Natural killer cell (primary cell): ENCODE measurements at regions not wholly inside any gene's neighbourhood (a gene's known extent, or its start where the extent isn't known, plus 50 kb on each side); places are given as distances from the start of the nearest gene placed in this dataset.

Experiments
- ATAC-seq, 3 donors: fragments of 150-1000 bp in 2 of 3; fragments of 200-7000 bp in 1 of 3; cut with Tn5 transposase; 1 replicate in 1 of 3; 2 replicates in 2 of 3; pipeline ENCODE4 v1.10.0; 2021; ENCODE audit warnings: mild to moderate bottlenecking in 2 of 3, moderate library complexity in 2 of 3
- DNase-seq, 2 donors: peaks; one replicate each; pipeline versions ENCODE4 v3.0.0 to v3.0.0-alpha.2; 2013 to 2021; ENCODE audit warnings: mixed read lengths in 1 of 2
- H3K27ac ChIP-seq: one replicate; pipeline ENCODE4 v1.5.1; 2013; ENCODE audit warnings: mild to moderate bottlenecking, low read length
- H3K27me3 ChIP-seq: one replicate; pipeline ENCODE4 v1.6.1; 2013; ENCODE audit warnings: low read length; ENCODE audit not compliant: control insufficient read depth, insufficient read depth
- H3K36me3 ChIP-seq: one replicate; pipeline ENCODE4 v1.6.1; 2013; ENCODE audit warnings: low read length; ENCODE audit not compliant: control insufficient read depth, insufficient read depth
- H3K4me1 ChIP-seq: one replicate; pipeline ENCODE4 v1.6.1; 2013; ENCODE audit warnings: low read length; ENCODE audit not compliant: control insufficient read depth, insufficient read depth
- H3K4me3 ChIP-seq: one replicate; pipeline ENCODE4 v1.5.1; 2013; ENCODE audit warnings: low read length
- H3K9me3 ChIP-seq: one replicate; pipeline ENCODE4 v1.6.1; 2013; ENCODE audit warnings: low read length; ENCODE audit not compliant: control insufficient read depth, insufficient read depth
- H3K27ac Mint-ChIP-seq, 2 donors: one replicate each; pipeline ENCODE4 v1.8.0; 2022; ENCODE audit warnings: mild to moderate bottlenecking in 2 of 2, mixed read lengths in 2 of 2, moderate library complexity in 1 of 2
- H3K27me3 Mint-ChIP-seq, 2 donors: one replicate each; pipeline ENCODE4 v1.8.0; 2022; ENCODE audit warnings: low read depth in 2 of 2, mixed read lengths in 2 of 2
- H3K36me3 Mint-ChIP-seq: one replicate; pipeline ENCODE4 v1.8.0; 2022; ENCODE audit warnings: mixed read lengths
- H3K4me1 Mint-ChIP-seq, 2 donors: one replicate each; pipeline ENCODE4 v1.8.0; 2022; ENCODE audit warnings: mixed read lengths in 2 of 2
- H3K4me3 Mint-ChIP-seq: one replicate; pipeline ENCODE4 v1.8.0; 2022; ENCODE audit warnings: mild to moderate bottlenecking, moderate library complexity, mixed read lengths
- H3K9me3 Mint-ChIP-seq, 2 donors: one replicate each; pipeline ENCODE4 v1.8.0; 2022; ENCODE audit warnings: mixed read lengths in 2 of 2
- WGBS: methylation state at CpG from one replicate; pipeline ENCODE4 v1.1.7; 2013; ENCODE audit warnings: missing lambda C conversion rate; ENCODE audit not compliant: insufficient coverage; 5-methylcytosine and 5-hydroxymethylcytosine counted together
- intact Hi-C: fragments of 100-400 bp; cut with micrococcal nuclease; formaldehyde crosslinking; loops from one replicate; pipeline ENCODE4 v1.14.2; 2022
- TF ChIP-seq, protein P1 (sequence below): fragments of 200-600 bp; IDR thresholded peaks from one replicate; pipeline ENCODE4 v1.8.0; 2022; ENCODE audit warnings: antibody characterized with exemption

DNA sequence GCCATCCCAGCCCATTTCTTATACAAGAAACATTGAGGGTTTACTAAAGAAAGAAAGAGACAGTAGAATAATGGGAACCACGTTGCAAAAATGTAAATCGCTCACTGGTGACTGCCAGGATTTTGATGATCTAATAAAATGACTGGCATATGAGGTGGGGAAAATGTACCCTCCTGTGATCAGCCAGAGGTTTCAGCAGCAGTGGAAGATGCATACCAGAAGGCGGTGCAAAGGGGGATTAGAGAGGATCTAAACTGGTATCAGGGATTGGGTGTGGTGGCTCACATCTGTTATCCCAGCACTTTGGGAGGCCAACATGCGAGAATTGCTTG, 60.8 kb upstream of the DDR1 start:
- ATAC-seq = no peak
- Mint-ChIP-seq H3K9me3 (no peaks in the 10 kb centered on the region), H3K27me3 (peaks cover 0 to 11% of the 10 kb centered on the region in 2 donors), H3K36me3 (no peaks in the 10 kb centered on the region), H3K4me3 (no peak overlapping the region), H3K4me1 (peaks cover 0 to 36% of the 10 kb centered on the region in 2 donors), H3K27ac (peak overlapping the region in 1 of 2 donors; percentile 32)
- H3K4me3 ChIP-seq = no peak overlapping the region
- H3K4me1 ChIP-seq = peaks cover 12% of the 10 kb centered on the region
- TF ChIP-seq, protein P1, sequence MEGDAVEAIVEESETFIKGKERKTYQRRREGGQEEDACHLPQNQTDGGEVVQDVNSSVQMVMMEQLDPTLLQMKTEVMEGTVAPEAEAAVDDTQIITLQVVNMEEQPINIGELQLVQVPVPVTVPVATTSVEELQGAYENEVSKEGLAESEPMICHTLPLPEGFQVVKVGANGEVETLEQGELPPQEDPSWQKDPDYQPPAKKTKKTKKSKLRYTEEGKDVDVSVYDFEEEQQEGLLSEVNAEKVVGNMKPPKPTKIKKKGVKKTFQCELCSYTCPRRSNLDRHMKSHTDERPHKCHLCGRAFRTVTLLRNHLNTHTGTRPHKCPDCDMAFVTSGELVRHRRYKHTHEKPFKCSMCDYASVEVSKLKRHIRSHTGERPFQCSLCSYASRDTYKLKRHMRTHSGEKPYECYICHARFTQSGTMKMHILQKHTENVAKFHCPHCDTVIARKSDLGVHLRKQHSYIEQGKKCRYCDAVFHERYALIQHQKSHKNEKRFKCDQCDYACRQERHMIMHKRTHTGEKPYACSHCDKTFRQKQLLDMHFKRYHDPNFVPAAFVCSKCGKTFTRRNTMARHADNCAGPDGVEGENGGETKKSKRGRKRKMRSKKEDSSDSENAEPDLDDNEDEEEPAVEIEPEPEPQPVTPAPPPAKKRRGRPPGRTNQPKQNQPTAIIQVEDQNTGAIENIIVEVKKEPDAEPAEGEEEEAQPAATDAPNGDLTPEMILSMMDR = no peak
- 95% methylated on average over 4 of the region's 4 CpGs for WGBS
- no peak for DNase-seq
- no peak overlapping the region for H3K27ac ChIP-seq
- intact Hi-C loops = no loop called here
- H3K36me3 ChIP-seq = no peaks in the 10 kb centered on the region
- H3K9me3 ChIP-seq = no peaks in the 10 kb centered on the region
- no peaks in the 10 kb centered on the region for H3K27me3 ChIP-seq

DNA sequence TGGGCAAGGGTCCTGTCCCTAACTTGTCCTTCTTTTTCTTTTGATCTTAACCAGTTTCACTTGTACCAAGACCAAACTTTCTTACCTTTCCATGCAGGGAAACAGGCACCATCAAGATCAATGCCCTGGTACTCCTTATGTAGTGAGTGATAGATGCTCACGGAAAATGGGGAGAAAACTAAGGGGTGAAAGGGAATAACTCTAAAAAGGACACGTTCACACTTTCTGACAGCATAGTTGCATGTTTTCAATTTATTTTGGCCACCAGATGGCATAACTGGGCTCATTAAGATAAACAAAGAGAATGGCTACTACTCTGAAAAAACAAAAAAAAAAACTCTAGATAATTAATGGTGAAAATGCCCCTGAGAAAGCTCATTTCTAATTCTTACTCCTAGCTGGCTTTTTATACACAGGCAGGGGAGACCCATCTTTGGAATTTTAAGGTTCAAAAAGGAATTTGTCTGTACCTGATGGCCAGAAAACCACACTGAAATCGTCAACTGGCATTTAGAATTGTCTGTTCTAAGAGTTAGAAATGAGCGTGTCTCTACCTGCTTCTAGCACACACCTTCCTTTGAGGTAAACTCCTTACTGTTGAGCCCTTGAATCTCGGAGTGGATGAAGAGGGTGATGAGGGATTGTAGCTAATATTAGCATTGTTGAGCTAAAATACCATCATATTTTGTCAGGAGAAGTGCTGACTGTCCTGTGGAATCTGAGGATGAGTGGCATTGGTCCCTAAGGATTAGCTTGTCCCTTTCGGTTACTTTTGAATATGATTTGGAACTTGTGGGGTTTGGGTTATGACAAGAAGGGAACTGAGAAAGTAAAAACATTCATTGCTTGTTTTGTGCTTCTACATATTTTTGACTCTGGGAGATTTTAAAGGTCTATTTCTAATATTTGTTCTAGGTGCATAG, 62.2 kb upstream of the DDR1 start:
- no peak for ATAC-seq
- WGBS = 71% methylated on average over 4 of the region's 6 CpGs
- peaks cover 2 to 23% of the 10 kb centered on the region in 2 donors for H3K4me1 Mint-ChIP-seq

DNA sequence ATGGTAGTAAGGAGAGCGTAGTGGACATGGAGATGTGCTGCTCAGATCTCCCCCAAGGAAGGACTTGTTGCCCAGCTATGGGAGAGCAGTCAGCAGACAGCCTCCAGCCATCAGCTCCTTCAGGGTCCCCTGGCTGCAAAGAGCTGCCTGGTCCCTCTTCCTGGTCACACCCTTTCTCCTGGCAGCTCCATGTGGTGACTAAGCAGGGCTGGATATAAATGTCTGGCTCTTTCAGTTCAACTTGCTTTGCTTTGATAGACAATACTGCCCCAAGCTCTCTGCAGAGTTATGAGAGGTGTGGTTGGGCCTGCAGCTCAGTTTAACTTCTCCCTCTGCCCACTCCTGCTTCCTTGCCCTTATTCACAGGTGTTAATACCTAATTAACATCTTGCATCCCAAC, 64.1 kb upstream of the DDR1 start:
- H3K36me3 ChIP-seq = no peaks in the 10 kb centered on the region
- H3K9me3 ChIP-seq = no peaks in the 10 kb centered on the region
- H3K36me3 Mint-ChIP-seq = no peaks in the 10 kb centered on the region
- 100% methylated on average over 1 of the region's 1 CpG for WGBS
- H3K4me3 Mint-ChIP-seq = no peak overlapping the region
- H3K4me3 ChIP-seq = no peak overlapping the region
- no peak for DNase-seq
- no peaks in the 10 kb centered on the region for H3K9me3 Mint-ChIP-seq
- no peak for ATAC-seq
- H3K27ac Mint-ChIP-seq = no peak overlapping the region
- H3K27ac ChIP-seq = no peak overlapping the region
- intact Hi-C loops = no loop called here
- peaks cover 4 to 23% of the 10 kb centered on the region in 2 donors for H3K4me1 Mint-ChIP-seq
- H3K4me1 ChIP-seq = no peaks in the 10 kb centered on the region
- TF ChIP-seq, protein P1 = no peak
- peaks cover 0 to 11% of the 10 kb centered on the region in 2 donors for H3K27me3 Mint-ChIP-seq
- H3K27me3 ChIP-seq = no peaks in the 10 kb centered on the region

More for the DNA sequence above, 62.2 kb upstream of the DDR1 start:
- no peaks in the 10 kb centered on the region for H3K9me3 Mint-ChIP-seq
- intact Hi-C loops = loop anchor here (1.0 kb wide), 1 partner anchor 55 kb away; no protein-coding TSS in a partner anchor
- Histone ChIP-seq H3K4me3 (no peak overlapping the region), H3K9me3 (no peaks in the 10 kb centered on the region), H3K27me3 (no peaks in the 10 kb centered on the region), H3K27ac (no peak overlapping the region), H3K4me1 (peaks cover 3% of the 10 kb centered on the region), H3K36me3 (no peaks in the 10 kb centered on the region)
- TF ChIP-seq, protein P1 = peak; percentile 60
- peaks cover 0 to 11% of the 10 kb centered on the region in 2 donors for H3K27me3 Mint-ChIP-seq
- peak in 1 of 2 donors; percentile 68 for DNase-seq
- H3K36me3 Mint-ChIP-seq = no peaks in the 10 kb centered on the region
- no peak overlapping the region for H3K27ac Mint-ChIP-seq
- no peak overlapping the region for H3K4me3 Mint-ChIP-seq
